GM21717 (cell line): ENCODE measurements at regions not wholly inside any gene's neighbourhood (a gene's known extent, or its start where the extent isn't known, plus 50 kb on each side); places are given as distances from the start of the nearest gene placed in this dataset.
"Not testable (repeated sequence)": the region's sequence is repeated elsewhere in the genome, so short reads cannot be mapped to it uniquely, and the experiment has no call there.

Experiments
- ATAC-seq: cut with Tn5 transposase; IDR thresholded peaks from one replicate; pipeline ENCODE4 v1.9.1; 2021; ENCODE audit warnings: mild to moderate bottlenecking, moderate library complexity; ENCODE audit not compliant: unreplicated experiment

DNA sequence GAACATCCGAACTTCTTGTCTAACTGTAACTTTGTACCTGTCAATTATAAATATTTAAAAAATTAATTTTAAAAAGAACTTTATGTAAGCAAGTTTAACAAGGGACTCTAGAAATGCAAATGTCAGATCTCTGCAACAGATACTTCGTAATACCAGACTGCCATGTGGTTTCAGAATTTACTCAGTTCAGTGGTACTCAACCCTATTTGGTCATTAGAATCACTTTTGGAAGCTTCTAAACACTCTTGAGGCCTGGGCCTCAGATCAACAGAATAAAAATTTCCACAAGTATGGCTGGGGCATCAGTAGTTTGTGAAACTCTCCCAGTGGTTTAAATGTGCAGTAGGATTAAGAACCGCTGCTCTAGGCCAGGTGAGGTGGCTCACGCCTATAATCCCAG, 139.5 kb upstream of the SMYD2 start:
- no peak for ATAC-seq

DNA sequence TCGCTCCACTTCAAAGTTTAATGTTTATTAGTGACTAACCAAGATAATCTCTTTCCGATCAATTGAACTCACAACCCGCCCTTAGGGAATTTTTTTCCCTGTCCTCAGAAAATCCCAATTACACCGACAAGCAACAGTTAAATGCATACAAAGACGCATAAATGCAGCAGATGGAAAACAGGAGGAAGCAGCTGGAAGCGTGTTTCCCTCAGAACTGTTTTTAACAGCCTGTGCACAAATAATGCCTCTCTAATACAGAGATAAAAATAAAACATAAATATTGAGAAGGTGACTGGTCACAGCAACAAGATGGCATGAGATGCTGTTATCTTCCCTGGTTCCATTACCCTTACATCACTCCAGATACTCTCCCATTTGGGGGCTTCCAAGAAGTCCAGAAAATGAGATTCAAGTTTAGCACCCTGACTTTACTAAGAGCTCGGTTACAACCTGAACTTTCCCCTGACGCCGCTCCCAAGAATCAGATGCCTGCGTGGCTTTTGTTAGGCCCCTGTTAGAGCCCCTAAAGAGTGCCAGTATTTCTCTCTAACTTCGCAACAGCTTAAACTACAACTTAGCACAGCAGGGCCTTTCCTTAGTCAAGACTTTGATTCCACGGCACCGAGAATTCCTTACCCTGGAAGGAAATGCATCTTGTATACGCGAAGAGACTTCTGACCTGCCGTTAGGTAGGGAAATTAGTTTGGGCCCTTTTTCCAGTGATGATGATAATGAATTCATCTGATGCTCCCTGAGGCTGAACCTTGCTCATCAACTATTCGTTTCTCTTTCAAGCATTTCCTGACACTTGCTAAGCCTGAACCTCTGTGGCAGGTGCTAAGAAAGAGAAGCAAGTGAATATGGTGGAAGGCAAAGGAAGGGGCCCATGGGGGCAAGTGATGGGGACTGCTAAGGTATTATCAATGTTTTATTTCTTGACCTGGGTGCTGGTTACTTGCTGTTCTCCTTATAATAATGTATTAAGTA, 137.7 kb upstream of the SMYD2 start:
- ATAC-seq, result no peak

DNA sequence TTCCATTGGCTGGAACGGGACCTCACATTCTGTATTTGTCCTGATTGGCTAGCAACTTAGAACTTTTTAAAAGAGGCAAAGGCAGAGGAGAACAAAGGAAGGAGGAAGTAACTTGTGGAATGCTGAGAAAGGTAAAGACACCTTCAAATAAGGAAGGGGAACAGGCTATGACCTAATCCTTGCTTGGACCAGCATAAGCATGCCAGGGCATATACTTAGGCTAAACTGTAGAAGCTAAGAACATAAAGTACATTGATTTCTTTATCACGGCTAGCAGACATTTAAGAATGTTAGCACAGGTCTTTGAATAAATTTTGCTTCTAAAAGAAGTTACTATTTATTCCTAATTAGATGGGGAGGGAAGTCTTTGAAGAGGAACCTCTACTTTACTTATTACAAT, 136.4 kb upstream of the SMYD2 start:
- not testable (repeated sequence) for ATAC-seq

DNA sequence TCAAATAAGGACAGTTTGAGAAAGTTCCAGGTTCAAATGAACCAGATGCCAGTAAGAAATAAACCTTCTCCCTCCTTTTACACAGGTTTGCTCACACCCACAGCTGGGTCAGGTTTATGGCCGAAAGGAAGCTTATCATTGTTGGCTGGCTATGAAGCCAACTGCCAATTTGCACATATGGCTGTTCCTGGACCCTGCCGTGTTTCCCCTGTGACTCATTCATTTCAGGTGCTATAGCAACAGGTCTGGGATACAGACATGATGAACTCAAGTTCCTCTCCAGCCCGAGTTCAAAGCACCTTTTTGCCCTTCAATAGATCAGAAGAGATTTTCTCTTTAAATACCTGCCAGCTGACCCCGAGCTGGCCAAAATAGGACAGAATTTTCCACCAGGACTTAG, 134.4 kb upstream of the SMYD2 start:
- ATAC-seq, result no peak

DNA sequence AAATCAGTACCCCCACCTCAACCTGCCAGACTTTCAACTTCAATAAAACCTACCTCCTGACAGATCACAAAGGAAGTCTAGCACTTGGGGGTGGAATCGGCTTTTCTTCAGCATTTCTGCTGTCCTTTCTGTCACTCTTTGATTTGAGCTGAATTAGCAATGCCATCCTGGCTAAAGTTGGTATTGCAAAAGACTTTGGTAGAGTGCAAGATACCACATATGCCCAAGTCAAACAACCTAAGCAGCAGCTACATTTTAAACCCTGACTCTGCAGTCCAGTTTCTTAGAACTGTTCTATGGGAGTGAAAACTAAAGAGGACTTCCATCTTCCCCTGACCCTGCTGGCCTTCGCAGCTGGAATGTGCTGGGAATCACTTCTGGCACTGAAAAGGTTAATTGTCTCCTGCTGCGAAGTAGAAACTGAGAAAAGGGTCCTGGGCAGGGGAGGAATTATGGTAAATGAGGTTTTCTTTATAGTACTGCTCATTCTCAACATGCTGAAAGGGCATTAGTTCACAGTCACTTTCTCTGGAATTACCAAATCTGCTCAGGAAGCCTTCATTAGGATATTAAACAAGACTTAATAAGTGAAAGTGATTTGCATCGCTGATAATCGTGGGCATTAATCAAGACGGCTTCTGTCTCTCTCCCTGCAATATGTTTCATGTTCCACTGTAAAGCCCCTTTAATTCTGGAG, 126.2 kb upstream of the SMYD2 start:
- no peak for ATAC-seq

DNA sequence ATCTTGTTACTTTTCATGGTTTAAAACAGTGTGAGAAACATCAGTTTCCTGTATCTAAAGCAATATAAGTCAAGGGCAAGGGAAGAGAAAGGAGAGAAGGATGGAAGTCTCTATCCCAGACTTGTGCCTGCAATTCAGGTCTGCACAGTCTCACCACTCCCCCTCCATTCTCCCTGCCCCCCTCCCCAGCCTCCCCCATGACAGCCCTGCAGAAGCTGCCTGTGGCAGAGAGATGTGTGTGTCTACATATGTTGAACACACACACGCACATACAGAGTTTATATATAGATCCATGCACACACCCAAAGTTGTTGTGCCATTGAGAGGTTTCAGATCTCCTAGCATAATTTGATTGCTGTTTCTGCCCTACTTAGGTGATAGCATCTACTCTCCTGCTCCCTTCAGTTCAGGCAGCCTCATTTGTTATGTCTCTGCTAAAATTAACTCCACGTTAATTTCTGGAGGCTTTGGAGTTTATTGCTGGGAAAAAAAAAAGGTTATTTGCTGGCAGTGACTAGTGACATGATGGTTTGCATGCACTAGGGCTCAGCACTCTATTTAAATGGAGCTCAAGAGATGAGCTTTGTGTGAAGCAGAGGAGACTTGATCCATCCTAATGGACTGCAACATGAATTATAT, 124.9 kb upstream of the SMYD2 start:
- no peak for ATAC-seq

DNA sequence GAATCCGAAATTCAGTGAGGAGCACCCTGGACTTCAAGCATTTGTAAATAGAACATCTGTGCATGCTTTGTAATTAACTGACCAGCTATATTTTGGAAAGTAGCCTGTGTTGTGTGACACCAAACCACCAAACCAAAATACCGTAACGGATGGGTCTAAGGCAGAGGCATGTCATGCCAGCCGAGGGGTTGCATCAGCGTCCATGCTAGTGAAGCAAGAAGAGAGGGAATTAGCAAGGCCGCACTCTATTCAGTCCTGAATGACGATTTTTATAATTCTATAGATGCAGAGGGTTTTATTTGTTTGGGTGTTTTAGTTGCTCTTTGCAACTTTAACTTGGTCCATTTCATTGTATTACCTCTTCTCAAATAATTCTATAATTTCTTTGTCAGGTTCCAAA, 116.8 kb upstream of the SMYD2 start:
- ATAC-seq, result no peak

DNA sequence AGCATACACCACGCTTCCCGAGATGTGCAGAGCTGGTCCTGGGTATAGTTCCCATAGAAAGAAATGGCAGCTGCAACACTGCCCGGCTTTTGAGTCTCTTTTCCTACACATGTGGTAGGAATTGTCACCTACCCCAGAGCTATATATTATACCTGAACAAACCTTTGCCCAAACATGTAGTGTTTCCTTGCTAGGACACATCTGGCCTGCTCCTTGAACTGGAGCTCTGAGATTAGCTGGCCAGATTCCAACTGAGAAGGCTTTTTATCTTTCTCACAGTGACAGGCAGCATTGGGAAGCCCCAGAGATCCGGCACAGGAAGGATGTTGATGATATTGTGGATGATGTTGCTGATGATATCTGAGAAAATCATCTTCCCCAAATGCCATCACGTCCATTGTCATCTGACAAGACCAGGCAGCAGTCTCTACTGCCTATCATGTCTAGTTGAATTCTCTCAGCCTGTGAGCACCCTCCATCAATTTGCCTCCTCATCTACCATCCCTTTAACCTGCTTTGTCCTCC, 115.0 kb upstream of the SMYD2 start:
- no peak for ATAC-seq

DNA sequence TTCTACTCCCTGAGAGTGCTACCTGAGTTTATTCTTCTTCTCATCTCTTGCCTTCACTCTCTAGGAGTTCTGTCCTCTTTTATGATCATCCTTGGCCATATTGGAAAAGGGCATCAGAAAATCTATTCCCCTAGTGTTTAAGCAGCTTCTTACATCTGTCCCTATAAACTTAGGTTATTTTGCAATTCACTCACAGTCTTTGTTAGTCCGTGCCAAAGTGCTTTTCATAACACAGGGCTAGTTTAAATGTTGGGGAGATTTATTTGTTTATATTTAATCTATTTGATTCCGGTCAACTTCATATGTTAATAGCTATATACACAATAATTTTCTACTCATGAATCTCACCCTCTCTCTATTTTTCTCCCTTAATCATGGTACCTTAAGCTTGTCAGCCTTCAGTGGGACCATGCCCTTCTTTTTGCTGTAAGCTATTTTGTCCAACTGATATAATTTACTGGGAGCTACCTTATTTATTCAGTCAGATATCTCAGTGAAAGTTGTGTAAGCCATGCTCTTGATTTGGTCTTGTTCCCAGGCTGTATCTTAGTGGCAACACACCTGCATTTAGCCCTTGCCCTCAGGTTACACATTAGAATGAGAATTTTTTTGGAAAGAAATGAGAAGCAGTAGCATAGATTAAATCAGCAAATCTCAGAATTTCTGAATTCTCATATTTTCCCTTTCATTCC, 106.3 kb upstream of the SMYD2 start:
- ATAC-seq, result no peak

DNA sequence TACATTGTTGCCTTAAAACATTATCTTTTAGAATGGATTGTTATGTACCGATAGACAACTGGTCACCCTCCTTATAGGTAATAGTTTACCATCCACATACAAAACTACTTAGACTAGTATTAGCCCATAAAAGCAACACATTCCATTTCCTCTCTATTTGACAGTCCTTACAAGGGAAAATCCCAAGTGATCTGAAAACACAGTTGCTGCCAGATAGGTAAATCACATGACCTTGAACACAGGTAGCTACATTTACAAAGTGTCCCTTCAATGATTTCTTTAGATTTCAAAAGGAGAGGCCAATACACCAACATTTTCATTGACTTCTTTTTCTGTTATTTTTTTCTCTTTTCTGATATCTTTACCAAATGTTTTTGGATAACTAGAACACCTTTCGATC, 102.9 kb upstream of the SMYD2 start:
- ATAC-seq, result no peak

DNA sequence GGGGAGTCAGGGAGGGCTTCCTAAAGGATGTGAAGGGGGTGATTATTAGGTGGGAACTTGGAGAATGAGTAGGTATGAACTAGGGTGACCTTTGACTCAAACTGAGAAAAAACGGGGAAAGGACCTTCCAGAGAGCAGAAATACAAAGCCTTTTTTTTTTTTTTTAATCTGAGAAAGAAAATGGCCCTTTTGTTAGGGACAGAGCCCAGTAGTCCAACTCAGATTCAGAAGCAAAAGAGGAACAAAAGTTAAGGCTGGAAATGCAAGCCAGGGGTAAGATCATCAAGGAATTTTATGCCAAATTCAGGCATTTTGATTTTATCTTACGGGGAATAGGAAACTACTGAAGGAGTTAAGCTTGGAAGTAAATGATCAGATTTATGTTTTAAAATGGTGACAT, 96.0 kb upstream of the SMYD2 start:
- no peak for ATAC-seq

DNA sequence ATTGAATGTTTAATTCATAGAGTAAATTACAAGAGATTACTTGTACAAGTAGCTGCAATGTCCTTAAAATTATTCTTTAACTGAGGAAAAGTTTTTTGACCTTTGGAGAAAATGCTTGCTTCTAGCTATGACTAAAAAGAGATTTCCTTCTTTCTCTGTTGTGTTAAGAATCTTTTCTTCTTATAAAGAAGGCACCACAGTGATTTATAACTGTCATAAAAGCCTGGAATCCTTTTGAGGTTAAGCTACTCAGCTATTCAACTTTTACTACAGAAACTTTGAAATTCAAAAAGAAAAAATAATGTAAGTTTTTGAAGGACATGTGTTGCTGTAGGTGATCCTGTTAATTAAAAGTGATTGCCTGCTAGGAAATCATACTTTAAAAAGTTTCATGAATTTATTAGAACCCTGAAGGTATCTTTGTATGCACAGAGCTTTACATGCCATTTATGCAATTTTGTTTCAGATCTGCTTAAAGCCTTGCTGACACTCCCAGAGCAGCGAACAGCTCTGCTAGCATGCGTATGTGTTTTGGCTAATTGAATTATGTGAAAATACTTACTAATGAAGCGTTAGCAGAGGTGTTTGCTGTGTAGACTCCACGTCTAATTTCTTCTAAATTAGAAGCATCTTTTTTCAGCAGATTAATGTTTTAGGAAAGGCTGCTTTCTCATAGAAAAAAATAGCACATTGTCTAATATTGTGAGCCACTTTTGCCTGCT, 94.7 kb upstream of the SMYD2 start:
- no peak for ATAC-seq

DNA sequence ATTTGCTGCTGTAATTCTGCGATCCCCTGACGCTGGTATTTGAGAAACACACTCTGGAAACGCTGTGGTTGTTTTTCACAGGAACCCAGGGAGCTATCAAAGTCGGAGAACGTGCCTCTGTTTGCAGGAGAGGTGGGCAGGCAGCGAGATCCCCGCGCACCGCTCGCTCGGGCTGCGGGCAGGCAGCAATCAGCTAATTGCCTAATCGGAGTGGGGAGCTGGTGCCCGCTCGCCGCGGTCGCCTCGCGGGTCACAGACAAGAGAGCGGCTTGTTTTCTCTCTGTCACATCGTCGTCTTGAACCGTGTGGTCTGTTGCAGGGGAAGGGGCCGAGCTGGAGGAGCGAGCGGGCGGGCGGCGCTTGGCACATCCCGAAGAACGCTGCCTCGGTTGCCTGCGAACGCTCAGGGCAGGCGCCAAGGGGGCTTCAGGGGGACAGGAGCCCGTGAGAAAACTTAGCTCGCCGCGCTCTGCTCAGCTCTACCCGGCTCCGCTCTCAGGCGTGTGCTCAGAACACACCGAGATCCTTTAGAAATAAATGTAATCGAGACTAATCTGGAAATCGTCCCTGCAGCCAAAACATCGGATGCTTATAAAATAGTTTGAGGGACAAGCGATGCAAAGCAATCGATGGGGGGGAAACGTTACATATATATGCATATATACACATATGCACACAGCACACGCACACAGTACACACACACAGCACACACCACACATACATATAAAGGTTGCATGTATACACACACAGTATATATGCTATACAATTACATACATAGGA, 93.6 kb upstream of the SMYD2 start:
- no peak for ATAC-seq

DNA sequence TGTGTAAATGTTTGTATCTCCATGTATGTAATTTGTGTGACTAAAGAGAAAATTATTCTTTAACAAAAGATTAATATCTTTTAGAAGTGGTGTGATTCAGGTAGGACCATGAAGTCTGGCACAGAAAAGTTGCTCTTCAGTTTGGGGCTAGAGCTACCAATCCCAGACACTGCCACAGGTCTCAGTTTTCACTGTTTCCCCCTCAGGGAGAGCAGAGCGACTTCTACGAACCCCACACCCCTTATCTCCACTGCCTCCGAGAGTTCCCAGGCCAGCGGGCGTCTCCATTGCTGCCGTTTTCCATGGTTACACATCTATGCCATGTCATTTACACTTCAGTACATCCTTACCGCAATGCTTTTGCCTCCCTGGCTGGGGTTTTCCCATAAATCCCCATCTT, 93.0 kb upstream of the SMYD2 start:
- no peak for ATAC-seq

DNA sequence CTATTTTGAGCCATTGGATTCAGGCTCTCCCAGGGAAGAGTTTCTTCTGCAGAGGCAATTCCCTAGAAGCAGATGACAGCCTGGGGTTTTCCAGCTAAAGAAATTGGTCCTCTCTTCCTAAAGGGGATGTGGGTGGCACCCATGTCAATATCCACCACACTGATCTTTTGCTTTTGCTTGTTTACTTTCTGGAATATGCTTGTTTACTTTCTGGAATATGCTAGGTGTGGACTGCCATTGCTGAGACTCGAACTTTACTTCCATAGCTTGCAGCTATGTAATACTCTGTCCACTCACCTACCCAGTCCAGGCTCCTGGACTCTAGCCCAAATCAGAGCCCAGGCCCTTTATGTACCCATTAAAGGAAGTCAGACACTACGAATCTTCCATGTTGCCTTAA, 92.1 kb upstream of the SMYD2 start:
- ATAC-seq, result no peak

DNA sequence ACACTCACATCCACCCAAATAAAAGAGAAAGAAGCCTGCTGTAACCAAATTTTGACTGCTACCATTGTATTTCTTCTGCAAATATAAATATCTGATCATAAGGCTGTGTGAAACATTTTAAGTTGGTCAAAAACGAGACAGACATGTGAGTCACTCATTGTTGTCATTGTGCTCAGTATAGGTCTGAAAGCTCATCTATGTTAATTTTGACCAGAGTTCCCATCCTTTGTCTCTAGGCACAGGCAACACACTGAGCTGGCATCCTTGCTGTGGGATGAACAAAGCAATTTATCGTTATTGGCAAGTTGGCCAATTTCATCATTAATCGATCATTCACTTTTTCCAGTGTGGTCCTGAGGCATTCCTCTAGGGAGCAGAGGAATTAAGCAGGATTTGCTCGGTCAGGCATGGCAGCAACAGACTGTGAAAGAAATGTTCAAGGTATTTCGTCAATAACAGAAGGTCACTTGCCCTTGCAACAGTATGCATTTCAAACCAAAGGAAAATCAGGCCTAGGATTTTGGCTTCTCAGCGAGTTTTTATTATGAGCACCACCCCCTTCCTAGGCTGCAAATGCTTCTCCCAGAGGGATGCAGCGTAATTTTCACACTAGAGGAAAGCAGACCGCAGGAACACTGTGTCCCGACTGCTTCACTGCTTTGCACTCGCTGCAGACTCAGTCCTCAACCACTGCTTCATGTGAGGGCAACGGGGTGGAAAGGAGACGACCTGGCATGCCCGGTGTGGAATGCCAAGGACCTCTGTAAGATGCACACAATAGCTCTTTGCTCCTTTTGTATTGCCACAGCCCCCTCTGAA, 87.9 kb upstream of the SMYD2 start:
- ATAC-seq, result no peak

DNA sequence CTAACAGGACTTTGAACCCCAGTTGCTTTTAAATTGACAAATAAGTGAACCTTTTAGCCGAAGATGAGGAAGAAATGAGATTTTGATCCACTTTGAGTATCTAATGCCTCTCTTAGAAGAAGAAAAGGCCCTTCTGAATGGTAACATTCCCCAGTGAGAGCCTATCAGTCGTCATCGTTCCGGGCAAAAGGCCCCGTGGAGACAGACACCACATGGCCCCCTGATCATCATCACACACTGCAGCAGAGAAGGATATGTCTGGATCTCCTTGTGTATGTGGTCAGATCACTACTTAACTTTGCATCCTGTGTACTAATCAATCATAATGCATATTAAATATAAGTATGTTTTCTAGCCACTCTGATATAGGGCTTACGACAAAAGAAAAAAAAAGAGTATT, 87.3 kb upstream of the SMYD2 start:
- ATAC-seq, result no peak

DNA sequence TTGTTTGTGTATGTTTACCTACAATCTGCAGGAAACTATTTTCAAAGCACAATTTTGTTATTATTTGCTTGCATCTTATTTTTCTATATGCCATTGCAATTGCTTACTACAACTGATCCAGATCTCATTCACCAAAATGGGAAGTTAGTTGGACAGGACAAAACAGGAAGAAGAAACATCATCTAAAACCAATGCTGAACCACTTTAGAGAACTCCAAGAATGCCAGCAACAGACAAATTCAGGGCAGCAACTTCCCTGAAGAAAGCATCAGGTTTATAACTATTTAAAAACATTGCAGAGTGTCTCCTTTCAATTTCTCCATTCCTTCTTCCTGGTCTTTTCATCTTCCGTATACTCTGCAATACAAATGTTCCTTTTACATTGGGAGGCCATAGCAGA, 82.4 kb upstream of the SMYD2 start:
- no peak for ATAC-seq

DNA sequence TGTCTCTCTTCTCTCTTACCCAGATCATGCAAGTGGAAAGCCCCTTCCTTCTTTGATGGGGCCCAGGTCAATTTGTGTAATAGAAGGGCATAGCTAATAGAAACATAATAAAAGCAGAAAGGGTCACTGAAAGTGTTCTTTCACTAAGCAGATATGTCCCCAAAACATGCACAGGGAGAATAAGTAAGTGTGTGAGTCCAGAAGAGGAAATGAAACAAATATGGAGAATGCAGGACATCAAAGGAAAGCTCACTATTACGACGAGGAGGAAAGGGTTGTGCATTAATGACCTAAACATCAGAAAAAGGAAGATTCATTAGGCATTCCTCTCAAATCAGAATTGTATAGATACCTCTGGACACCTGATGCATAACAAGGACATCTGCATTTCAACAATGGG, 81.4 kb upstream of the SMYD2 start:
- ATAC-seq, result no peak
